ENCODE measurements at regions not wholly inside any gene's neighbourhood (a gene's known extent, or its start where the extent isn't known, plus 50 kb on each side); places are given as distances from the start of the nearest gene placed in this dataset.

DNA sequence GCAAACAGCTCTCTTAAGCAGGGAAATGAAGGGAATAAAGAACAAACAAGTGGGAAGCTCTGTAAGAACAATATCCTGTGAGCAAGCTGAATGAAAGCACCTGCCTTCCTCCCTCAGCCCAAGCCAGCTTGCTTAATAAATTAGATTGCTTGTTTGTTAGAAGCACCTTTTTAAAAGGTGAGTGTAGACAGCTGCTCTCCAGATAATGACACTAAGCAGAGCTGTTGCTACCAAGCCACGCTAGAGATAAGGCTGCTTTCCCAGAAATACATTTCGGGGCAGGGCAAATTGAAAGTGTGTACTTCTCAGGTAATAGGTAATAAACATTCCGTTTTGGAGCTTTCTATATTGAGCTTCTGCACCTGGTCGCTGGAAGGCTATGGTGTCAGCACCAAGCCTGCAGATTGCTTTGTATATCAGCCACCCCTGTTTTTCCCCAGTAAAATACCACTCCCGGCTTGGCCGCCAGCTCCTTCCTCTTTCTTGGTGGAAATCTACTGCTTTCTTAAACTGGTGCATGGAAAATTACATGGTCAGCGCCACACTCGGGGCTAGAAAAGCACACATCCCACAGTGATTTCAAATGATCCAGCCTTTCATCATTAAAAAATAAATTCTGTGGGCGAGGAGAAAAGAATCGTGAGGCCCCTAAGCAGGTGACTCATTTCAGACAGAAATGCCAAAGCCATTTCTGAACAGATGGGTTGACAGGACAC lies 151.3 kb downstream of the ETS2 start:
- Histone ChIP-seq H3K36me3 (ENCODE audit: low read depth) (no peaks in the 10 kb centered on the region), H3K4me3 (no peak overlapping the region), H3K27ac (no peak overlapping the region), H2AFZ (no peak overlapping the region), H3K27me3 (ENCODE audit: insufficient read depth, low read depth) (no peaks in the 10 kb centered on the region), H3K9me3 (ENCODE audit: insufficient read depth, low read depth) (no peaks in the 10 kb centered on the region), H3K79me2 (ENCODE audit: low read depth) (no peaks in the 10 kb centered on the region), H3K4me2 (no peak overlapping the region), H3K9me2 (ENCODE audit: insufficient read depth) (no peaks in the 10 kb centered on the region), H3K4me1 (replicated peaks; ENCODE audit: insufficient read depth) (no peaks in the 10 kb centered on the region), H3F3A (ENCODE audit: insufficient read depth, low read depth) (no peaks in the 10 kb centered on the region), H4K20me1 (ENCODE audit: insufficient read depth) (no peaks in the 10 kb centered on the region)
- CTCF ChIA-PET, result interaction anchor here (0.7 kb wide), 1 partner anchor 182 kb away, joined by 3 read pairs; no protein-coding TSS in a partner anchor
- intact Hi-C loops (cut with micrococcal nuclease; ENCODE audit: unreplicated experiment), result no loop called here
- no peak for DNase-seq
- POLR2A ChIA-PET (ENCODE audit: unreplicated experiment), result no interaction called here
- TF ChIP-seq CTCF (conservative IDR thresholded peaks at IDR 0.05), result no peak
- no peak for TF ChIP-seq EZH2 (IDR thresholded peaks at IDR 0.05; ENCODE audit: low read depth)
- no TSS peak for BruUV-seq (replicated peaks)

DNA sequence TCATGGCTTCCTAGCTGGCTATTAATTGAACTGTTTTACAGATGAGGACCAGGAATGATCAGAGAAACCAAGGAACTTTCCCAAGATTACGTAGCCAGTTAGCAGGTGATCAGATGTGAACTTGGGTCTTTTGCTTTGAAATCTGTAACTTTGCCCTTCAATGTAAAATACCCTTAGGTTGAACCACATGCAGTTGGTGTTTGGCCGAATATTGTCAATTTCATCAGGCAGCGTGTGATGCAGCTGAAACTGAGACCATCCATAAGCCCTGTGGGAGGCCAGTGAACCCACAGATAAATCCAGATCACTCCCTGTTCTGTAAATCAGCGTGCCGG lies 150.8 kb downstream of the ETS2 start:
- Histone ChIP-seq H3K9me2 (ENCODE audit: insufficient read depth) (no peaks in the 10 kb centered on the region), H3F3A (ENCODE audit: insufficient read depth, low read depth) (no peaks in the 10 kb centered on the region), H3K27ac (no peak overlapping the region), H3K9me3 (ENCODE audit: insufficient read depth, low read depth) (no peaks in the 10 kb centered on the region), H2AFZ (no peak overlapping the region), H3K4me3 (no peak overlapping the region), H4K20me1 (ENCODE audit: insufficient read depth) (no peaks in the 10 kb centered on the region), H3K79me2 (ENCODE audit: low read depth) (no peaks in the 10 kb centered on the region), H3K4me2 (no peak overlapping the region), H3K4me1 (replicated peaks; ENCODE audit: insufficient read depth) (no peaks in the 10 kb centered on the region), H3K36me3 (ENCODE audit: low read depth) (no peaks in the 10 kb centered on the region), H3K27me3 (ENCODE audit: insufficient read depth, low read depth) (no peaks in the 10 kb centered on the region)
- no TSS peak for BruUV-seq (replicated peaks)
- intact Hi-C loops (cut with micrococcal nuclease; ENCODE audit: unreplicated experiment), result no loop called here
- CTCF ChIA-PET, result no interaction called here
- no peak for DNase-seq
- TF ChIP-seq EZH2 (IDR thresholded peaks at IDR 0.05; ENCODE audit: low read depth) (no peak), CTCF (conservative IDR thresholded peaks at IDR 0.05) (no peak)
- POLR2A ChIA-PET (ENCODE audit: unreplicated experiment), result no interaction called here

DNA sequence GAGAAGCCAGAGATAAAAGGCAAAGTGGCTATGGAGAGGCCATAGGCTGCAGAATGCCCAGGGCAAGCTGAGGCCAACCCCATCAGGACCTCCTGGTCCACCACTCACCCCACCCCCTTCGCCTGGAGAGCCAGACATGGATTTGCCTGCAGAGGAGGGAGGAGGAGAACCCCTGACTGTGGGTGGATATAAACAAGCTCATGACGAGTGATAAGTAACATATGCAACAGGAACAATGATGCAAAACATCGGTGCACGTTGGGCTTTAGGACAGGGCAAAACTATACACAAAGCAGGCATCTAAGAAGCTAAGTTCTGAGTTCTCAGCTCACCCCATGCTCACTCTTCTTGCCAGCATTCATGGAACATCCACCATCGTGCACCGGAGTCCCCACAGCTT lies 150.3 kb downstream of the ETS2 start:
- Histone ChIP-seq H3K9me3 (ENCODE audit: insufficient read depth, low read depth) (no peaks in the 10 kb centered on the region), H3K4me3 (no peak overlapping the region), H3K79me2 (ENCODE audit: low read depth) (no peaks in the 10 kb centered on the region), H3K27ac (no peak overlapping the region), H3K9me2 (ENCODE audit: insufficient read depth) (no peaks in the 10 kb centered on the region), H2AFZ (no peak overlapping the region), H4K20me1 (ENCODE audit: insufficient read depth) (no peaks in the 10 kb centered on the region), H3K27me3 (ENCODE audit: insufficient read depth, low read depth) (no peaks in the 10 kb centered on the region), H3K36me3 (ENCODE audit: low read depth) (no peaks in the 10 kb centered on the region), H3K4me1 (replicated peaks; ENCODE audit: insufficient read depth) (no peaks in the 10 kb centered on the region), H3K4me2 (no peak overlapping the region), H3F3A (ENCODE audit: insufficient read depth, low read depth) (no peaks in the 10 kb centered on the region)
- ChIA-PET CTCF (no interaction called here), POLR2A (ENCODE audit: unreplicated experiment) (no interaction called here)
- no TSS peak for BruUV-seq (replicated peaks)
- intact Hi-C loops (cut with micrococcal nuclease; ENCODE audit: unreplicated experiment), result no loop called here
- no peak for DNase-seq
- TF ChIP-seq CTCF (conservative IDR thresholded peaks at IDR 0.05) (no peak), EZH2 (IDR thresholded peaks at IDR 0.05; ENCODE audit: low read depth) (no peak)

All from PC-9 (cell line).